ENCODE measurements at regions not wholly inside any gene's neighbourhood (a gene's known extent, or its start where the extent isn't known, plus 50 kb on each side); places are given as distances from the start of the nearest gene placed in this dataset.

DNA sequence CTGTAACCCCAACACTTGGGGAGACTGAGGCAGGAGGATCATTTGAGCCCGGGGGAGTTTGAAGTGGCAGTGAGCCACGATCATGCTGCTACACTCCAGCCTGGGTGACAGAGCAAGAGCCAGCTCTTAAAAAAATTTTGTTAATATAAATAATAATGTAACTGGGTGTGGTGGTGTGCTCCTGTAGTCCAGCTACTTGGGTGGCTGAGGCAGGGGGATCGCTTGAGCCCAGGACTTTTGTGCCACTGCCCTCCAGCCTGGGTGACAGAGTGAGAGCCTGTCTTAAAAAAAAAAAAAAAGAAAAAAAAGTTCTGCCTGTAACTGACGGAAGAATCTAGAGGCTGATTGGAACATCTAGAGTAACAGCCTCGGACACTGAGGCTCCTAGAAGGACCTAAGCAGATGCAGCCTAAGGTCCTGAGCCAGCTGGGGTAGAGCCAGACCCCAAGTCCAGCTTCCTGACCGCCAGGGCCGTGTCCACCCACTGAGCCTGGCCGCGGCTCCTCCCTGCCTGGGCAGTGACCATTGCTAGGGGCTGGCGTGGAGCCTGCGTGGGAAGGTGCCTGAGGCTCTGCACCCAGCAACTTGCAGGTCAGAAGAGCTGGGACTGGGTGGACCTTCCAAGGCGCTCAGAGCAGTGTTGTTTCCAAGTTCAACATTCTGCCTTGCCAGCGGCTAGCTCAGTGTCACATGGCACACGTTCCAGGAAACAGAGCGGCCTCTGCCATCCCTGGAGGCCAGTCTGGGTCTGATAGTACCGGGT is 209.4 kb upstream of the CIBAR2 start:
- no peak for DNase-seq (ENCODE audit: low read depth in 1 of 2, low spot score in 1 of 2)

GRCh38 chr16:85323230-85323960 is 211.1 kb upstream of the CIBAR2 start:
- DNase-seq (ENCODE audit: low read depth in 1 of 2, low spot score in 1 of 2), result no peak

DNA sequence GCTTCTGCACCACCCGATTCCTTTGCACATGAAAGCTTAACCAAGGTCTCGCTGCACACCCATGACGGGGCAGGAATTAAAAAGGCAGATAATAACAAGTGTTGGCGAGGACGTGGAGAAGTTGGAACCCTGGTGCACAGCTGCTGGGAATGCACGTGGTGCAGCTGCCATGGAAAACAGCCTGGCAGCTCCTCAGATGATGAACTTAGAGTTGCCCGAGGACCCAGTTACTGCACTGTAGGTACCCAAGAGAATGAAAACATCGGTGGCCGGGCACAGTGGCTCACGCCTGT is 211.6 kb upstream of the CIBAR2 start:
- DNase-seq (ENCODE audit: low read depth in 1 of 2, low spot score in 1 of 2), result no peak

GRCh38 chr16:85324488-85324887 is 212.2 kb upstream of the CIBAR2 start:
- DNase-seq (ENCODE audit: low read depth in 1 of 2, low spot score in 1 of 2), result no peak

DNA sequence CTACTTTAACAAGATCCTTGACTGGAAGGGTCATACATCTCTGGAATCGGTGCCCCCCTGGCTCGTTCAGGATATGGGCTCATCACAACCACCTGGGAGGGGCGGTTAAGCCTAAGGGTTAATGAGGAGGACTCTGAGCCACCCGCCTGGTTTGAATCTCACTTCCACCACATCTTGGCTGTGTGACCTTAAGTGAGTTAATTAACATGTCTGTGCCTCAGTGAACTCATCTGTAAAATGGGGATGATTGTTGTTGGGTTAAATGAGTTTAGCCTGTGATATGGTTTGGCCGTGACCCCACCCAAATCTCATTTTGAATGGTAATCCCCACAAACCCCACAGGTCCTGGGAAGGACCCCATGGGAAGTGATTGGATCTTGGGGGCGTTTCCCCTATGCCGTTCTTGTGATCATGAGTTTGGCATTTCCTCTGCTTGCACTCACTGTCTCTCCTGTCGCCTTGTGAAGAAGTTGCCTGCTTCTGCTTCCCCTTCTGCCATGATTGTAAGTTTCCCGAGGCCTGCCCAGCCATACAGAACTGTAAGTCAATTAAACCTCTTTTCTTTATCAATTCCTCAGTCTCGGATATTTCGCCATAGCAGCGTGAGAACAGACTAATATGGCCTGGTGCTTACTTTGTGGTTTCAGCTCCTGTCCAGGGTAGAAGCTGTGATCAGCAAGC is 214.0 kb upstream of the CIBAR2 start:
- no peak for DNase-seq (ENCODE audit: low read depth in 1 of 2, low spot score in 1 of 2)

DNA sequence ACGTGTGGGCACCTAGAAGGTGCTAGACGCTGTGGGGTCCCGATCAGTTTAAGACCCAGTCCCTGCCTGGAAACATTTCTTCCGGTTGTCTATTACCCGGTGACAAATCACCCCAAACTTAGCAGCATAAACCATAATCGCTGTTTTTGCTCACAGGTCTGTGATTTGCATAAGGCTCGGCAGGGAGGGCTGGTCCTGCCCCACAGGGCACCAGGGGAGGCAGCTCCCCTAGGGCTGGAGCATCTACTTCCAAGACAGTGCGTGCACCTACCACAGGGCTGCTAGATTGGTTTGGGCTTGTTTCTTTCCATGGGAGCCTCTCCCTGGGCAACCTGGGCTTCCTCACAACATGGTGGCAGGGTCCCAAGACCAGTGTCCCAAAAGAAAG is 214.5 kb upstream of the CIBAR2 start:
- no peak for DNase-seq (ENCODE audit: low read depth in 1 of 2, low spot score in 1 of 2)

GRCh38 chr16:85327731-85328675 is 215.7 kb upstream of the CIBAR2 start:
- DNase-seq (ENCODE audit: low read depth in 1 of 2, low spot score in 1 of 2), result no peak

GRCh38 chr16:85328676-85329058 is 216.4 kb upstream of the CIBAR2 start:
- DNase-seq (ENCODE audit: low read depth in 1 of 2, low spot score in 1 of 2), result no peak

DNA sequence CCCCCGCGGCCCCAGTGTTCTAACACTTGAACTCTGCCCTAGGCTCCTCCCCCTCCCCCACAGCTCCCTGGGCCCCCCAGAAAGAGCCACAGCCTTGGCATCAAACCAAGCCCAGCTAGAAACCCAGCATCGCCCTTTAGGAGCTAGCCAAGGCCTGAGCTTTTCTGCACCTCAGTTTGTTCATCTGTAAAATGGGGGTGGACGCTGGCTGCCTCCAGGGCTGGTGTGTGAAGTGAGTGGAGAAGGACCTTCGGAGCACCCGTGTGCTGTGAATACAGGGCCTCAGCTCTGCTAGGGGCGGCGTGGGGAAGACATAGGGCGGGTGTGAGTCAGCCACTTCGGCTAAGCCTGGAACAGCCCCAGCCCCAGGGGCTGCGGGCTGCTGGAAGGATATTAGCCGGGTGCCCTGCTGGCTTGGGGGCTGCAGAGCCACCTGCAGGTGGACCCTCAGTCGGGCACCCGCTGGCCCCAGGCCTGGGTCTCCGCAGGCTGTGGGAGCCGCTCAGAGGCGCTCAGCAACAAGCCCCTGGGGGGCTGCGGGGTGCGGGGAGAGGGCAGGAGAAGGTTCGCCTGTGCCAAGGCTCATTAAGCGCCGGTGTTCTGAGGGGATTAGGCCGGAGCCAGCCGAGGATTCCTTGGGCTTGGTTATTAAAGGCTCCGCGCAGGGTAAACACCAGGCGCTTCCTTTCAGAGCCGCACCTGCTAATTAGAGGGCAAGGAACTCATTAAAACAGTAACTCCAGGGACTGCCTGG is 217.0 kb upstream of the CIBAR2 start:
- DNase-seq (ENCODE audit: low read depth in 1 of 2, low spot score in 1 of 2), result no peak

DNA sequence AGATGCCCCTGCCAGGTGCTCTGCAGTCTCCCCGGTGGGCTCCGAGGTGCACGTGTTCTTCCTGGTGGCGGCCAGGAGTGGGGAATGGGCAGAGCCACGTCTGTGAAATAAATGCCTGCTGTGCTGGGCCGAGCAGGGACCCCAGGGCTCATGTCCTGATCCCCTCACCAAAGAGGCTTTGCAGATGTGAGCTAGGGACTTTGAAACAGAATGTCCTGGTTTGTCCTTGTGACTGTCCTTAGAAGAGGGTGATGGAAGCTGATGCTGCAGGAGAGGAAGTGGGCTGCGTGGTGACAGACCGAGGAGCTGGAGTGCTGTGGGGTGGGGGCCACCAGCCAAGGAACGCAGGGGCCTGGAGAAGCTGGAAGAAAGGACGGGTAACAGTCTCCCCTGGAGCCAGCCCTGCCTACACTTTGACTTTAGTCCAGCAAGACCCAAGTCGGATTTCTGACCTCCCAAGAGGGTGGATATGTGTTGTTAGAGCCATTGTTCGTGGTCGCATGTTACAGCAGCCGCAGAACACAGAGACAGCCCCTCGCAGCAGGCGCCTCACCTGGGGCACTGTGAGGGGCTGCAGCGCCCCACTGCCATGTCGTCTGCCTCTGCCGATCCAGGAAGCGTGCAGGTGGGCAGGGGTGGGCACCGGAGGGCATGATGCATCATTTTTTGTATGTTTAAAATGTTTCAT is 217.9 kb upstream of the CIBAR2 start:
- DNase-seq (ENCODE audit: low read depth in 1 of 2, low spot score in 1 of 2), result no peak

- no peak for DNase-seq (ENCODE audit: low read depth in 1 of 2, low spot score in 1 of 2)
Measured at GRCh38 chr16:85330694-85331188, 218.5 kb upstream of the CIBAR2 start.

DNA sequence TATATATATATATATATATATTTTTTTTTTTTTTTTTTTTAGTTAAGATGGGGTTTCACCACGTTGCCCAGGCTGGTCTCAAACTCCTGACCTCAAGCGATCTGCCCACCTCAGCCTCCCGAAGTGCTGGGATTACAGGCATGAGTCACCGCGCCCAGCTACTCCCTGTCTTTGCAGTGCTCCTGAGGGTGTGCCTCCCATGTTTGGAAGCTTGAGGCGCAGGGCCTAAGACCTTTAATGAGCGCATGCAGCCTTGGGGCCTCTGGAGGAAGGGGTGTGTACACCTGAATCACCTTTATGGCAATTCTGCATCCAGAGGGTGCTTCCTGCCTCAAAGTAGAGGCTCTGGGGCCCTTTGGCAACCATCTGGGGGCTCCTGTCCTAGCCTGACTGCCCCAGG is 219.4 kb upstream of the CIBAR2 start:
- DNase-seq (ENCODE audit: low read depth in 1 of 2, low spot score in 1 of 2), result no peak

- DNase-seq (ENCODE audit: low read depth in 1 of 2, low spot score in 1 of 2), result no peak
Measured at GRCh38 chr16:85332175-85332574, 219.9 kb upstream of the CIBAR2 start.

DNA sequence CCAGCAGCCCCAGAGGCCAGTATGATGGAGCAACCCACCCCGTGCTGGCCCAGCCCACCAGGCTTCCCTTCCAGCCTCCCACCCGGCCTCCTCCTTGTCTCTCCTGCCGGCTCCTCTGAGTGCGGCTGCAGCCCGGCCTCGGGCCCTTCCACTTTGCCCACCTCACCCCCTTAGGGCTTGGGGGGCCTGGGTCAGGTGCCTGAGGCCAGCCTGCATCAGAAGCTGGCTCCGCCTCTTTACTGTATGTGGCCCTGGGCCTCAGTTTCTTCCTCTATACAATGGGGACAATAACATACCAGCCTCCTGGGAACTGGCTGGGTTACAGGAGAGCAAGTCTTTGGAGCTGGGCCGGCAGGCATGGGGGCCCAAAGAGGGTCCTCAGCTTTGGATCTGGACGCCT is 221.1 kb upstream of the CIBAR2 start:
- DNase-seq (ENCODE audit: low read depth in 1 of 2, low spot score in 1 of 2), result no peak

DNA sequence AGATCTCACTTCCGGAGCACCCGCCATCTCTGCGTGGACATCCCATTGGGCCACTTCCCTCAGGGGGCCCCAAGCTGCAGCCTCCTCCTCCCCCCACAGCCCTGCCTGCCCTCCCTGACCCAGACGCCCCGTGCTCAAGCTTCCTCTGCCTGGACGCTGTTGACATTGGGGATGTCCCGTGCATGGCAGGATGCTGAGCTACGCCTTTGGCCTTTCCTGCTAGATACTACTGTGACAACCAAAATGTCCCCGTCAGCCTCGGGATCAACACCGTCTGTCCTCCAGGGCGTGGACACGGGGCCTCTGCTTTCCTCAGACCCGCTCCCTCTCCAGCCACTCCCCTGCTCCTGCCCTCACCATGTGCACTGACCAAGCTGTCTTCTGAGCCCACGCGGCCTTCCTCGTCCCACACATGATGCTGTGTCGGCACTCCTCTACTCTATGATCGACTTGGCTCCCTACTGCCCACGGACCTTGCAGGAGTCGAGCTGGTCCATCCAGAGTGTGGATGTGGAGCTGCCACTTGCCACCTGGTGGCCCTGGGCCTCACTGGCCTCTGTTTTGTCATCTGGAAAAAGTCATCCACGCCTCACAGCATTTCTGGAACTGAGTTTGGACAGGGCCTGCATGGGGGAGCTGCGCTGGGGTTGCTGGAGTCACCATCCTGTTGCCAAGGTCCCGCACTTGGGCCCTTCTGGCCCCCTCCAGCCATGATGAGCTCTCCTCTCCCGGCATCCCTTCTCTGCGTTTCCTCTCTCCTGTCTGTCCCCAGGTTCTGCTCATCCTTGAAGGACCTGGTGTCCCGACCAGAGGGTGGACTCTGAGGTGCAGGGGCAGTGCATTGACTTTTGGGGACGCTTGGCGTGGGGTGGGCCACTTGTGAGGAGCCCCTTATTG is 221.7 kb upstream of the CIBAR2 start:
- no peak for DNase-seq (ENCODE audit: low read depth in 1 of 2, low spot score in 1 of 2)

DNA sequence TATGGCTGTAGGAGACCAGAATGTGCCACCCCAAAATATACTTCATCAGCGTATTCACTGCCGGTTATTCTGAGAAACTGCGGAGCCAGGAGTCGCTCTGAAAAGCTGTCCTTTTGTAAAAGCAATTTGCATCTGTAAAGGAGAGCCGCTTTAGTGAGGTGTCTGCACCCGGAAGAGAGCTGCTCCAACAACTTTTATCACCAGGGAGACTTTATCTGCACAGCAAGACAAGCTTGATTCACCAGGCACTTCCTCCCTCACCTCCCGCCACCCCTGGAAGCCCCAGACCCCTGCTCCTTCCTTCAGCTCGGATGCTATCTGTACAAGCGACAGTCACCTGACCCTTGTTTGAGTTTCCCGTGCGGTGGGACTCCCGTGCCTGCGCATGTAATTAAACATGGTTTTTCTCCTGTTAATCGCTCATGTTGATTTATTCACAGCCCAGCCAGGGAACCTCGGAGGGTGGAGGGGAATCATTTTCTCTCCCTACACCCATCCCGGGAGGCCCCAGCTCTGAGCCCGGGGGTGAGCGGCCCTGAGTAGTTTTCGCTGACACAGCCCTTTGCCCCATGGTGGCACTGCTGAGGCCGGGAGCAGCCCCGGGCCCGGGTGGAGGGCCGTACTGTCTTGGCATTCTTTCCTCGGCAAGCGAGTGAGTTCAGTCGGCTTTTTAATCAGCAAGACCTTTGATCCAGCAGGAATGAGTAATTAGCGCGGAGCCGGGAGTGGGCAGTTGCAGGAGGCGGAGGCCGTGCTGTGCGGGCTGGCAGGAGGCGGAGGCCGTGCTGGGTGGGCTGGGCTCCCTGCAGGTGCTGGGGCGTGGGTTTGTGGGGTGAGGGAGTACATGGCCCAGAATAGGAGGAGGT is 222.7 kb upstream of the CIBAR2 start:
- DNase-seq (ENCODE audit: low read depth in 1 of 2, low spot score in 1 of 2), result no peak

DNA sequence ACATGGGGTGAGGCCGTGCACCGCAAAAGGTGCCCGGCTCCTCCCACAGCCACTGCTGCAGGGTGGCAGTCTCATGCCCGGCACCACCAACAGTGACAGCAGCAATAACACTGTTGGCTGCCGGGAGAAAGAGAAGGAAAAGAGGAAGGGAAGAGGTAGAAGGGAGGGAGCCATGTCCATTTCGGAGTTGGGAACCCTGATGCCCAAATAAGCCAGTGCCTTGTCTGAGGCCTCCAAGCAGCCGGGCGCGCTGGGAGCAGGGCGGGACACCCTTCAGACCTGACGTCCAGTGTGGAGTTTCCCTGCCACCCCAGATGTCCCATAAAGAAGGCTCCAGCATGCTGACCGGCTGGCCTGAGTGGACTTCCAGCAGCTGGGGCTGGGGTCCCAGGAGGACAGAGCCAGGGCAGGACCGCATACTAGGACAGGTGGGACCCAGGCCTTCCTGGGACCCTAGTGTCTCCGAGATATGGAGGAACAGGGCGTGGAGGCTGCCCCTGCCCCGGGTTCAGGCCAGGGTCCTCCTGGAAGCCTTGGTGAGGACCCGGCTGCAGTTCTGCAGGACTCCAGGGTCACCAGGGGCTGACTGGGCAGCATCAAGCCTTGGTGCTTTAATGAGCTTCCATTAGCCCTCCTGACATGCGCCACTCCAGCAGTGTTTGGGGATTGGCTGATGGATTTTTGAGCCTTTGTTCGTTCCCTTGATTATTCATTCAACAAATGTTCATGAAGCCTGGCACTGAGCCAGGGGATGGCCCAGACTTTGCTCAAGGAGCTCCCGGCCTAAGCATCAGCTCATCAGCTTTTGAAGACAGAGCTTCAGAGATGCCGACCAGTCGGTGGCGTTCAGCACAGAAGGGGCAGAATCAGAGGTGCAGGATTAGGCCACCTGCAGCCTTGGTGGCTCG is 223.6 kb upstream of the CIBAR2 start:
- DNase-seq (ENCODE audit: low read depth in 1 of 2, low spot score in 1 of 2), result no peak

All from activated T-helper 1 cell treated with anti-CD3 and anti-CD28 coated beads, Interleukin-2, amount 50 U/mL, for 16 hours (primary cell).